Endothelial cell of umbilical vein (primary cell): ENCODE measurements at regions not wholly inside any gene's neighbourhood (a gene's known extent, or its start where the extent isn't known, plus 50 kb on each side); places are given as distances from the start of the nearest gene placed in this dataset.
"Not testable (repeated sequence)": the region's sequence is repeated elsewhere in the genome, so short reads cannot be mapped to it uniquely, and the experiment has no call there.

ENCODE experiments used
- BruUV-seq: library from RNA; stranded (reverse); fragments of 400-500 nt; replicated peaks from 2 replicates; lab custom pipeline; 2021; lab: Mats Ljungman, UMichigan
- CTCF ChIA-PET: fragments of 300-600, 350-600 bp; sonication (Branson Sonifier 250); formaldehyde crosslinking; loops from one replicate; lab custom pipeline; 2021; ENCODE audit warnings: antibody characterized with exemption, inconsistent platforms; lab: Charles Lee
- POLR2A ChIA-PET: fragments of 300-600, 350-600 bp; sonication (Branson Sonifier 250); formaldehyde crosslinking; loops from one replicate; lab custom pipeline; 2021; ENCODE audit warnings: antibody characterized with exemption, inconsistent platforms; lab: Charles Lee
- DNase-seq: peaks from one replicate; pipeline ENCODE4 v3.0.0-alpha.2; 2011; ENCODE audit warnings: low read depth, low spot score
- FAIRE-seq: peaks from 2 replicates; lab custom pipeline; 2011; peaks lifted over from hg19 to GRCh38; lab: Jason Lieb, UNC
- H2AFZ ChIP-seq: 2 replicates; pipeline ENCODE4 v1.6.0; 2012; ENCODE audit warnings: low read depth, low read length, control low read depth, inconsistent platforms
- H3K27ac ChIP-seq: 2 replicates; pipeline ENCODE4 v1.5.1; 2011; ENCODE audit warnings: low read depth, mild to moderate bottlenecking, control low read depth, low read length, moderate library complexity; ENCODE audit not compliant: insufficient read depth
- H3K27me3 ChIP-seq, 2 experiments: 2 replicates each; pipeline versions ENCODE4 v1.6.0 to v1.6.1; 2011; ENCODE audit warnings: low read length in 2 of 2, mixed read lengths in 1 of 2; ENCODE audit not compliant: control insufficient read depth in 2 of 2, insufficient read depth in 2 of 2
- H3K36me3 ChIP-seq, 2 experiments: 2 replicates in 1 of 2; 3 replicates in 1 of 2; pipeline ENCODE4 v1.5.1; 2011; ENCODE audit warnings: low read length in 2 of 2, mild to moderate bottlenecking in 1 of 2, moderate library complexity in 1 of 2; ENCODE audit not compliant: control insufficient read depth in 2 of 2, insufficient read depth in 2 of 2; ENCODE audit errors: extremely low read depth in 1 of 2
- H3K4me1 ChIP-seq: 3 replicates; pipeline ENCODE4 v1.5.1; 2011; ENCODE audit warnings: mild to moderate bottlenecking, low read length; ENCODE audit not compliant: control insufficient read depth, insufficient read depth; ENCODE audit errors: extremely low read depth
- H3K4me2 ChIP-seq: 2 replicates; pipeline ENCODE4 v1.6.1; 2011; ENCODE audit warnings: low read length, control low read depth, mixed read lengths; ENCODE audit not compliant: insufficient read depth
- H3K4me3 ChIP-seq, 3 experiments: fragments of 200-600 bp in 1 of 3; sonication (generic), shearing (Covaris generic) in 1 of 3; replicated peaks in 1 of 3; 2 replicates each; pipeline ENCODE4 v1.5.1; 2011 to 2016; ENCODE audit warnings: control low read depth in 3 of 3, low read length in 3 of 3, mild to moderate bottlenecking in 2 of 3, inconsistent platforms in 1 of 3, low read depth in 1 of 3, moderate library complexity in 1 of 3; ENCODE audit not compliant: insufficient read depth in 1 of 3
- H3K79me2 ChIP-seq: 2 replicates; pipeline ENCODE4 v1.6.0; 2012; ENCODE audit warnings: low read length, inconsistent platforms; ENCODE audit not compliant: control insufficient read depth, insufficient read depth
- H3K9ac ChIP-seq: replicated peaks from 2 replicates; pipeline ENCODE3; 2011; ENCODE audit warnings: low read length, control low read depth; ENCODE audit not compliant: insufficient read depth; ENCODE audit errors: extremely low read depth
- H3K9me1 ChIP-seq: replicated peaks from 3 replicates; pipeline ENCODE4 v1.6.0; 2011; ENCODE audit warnings: mild to moderate bottlenecking, low read length; ENCODE audit not compliant: control insufficient read depth, insufficient read depth; ENCODE audit errors: extremely low read depth
- H3K9me3 ChIP-seq: replicated peaks from 2 replicates; pipeline ENCODE4 v1.5.1; 2012; ENCODE audit warnings: low read length, inconsistent platforms; ENCODE audit not compliant: control insufficient read depth, insufficient read depth
- H4K20me1 ChIP-seq: replicated peaks from 2 replicates; pipeline ENCODE3; 2011; ENCODE audit warnings: mild to moderate bottlenecking, low read length; ENCODE audit not compliant: control insufficient read depth, insufficient read depth; ENCODE audit errors: extremely low read depth
- JUN ChIP-seq: IDR thresholded peaks from 2 replicates; pipeline ENCODE4 v1.6.1; 2011; ENCODE audit warnings: borderline replicate concordance, low read depth; ENCODE audit not compliant: insufficient read length, insufficient read depth
- MAX ChIP-seq: IDR thresholded peaks from 2 replicates; pipeline ENCODE4 v1.6.1; 2011; ENCODE audit not compliant: insufficient read depth, insufficient read length
- MYC ChIP-seq: IDR thresholded peaks from one replicate; pipeline ENCODE4 v1.6.1; 2011; ENCODE audit warnings: mild to moderate bottlenecking, low read depth, low read length
- POLR2A ChIP-seq: IDR thresholded peaks from 2 replicates; pipeline ENCODE4 v1.6.1; 2012; ENCODE audit warnings: low read depth, mild to moderate bottlenecking, control low read depth, low read length
- POLR2AphosphoS5 ChIP-seq: IDR thresholded peaks from 2 replicates; pipeline ENCODE4 v1.6.1; 2012; ENCODE audit warnings: low read depth, mild to moderate bottlenecking, control low read depth, low read length, moderate library complexity; ENCODE audit not compliant: insufficient read depth
- dilution Hi-C: fragments of 300-500 bp; cut with MboI; formaldehyde crosslinking; loops from one replicate; pipeline ENCODE4 v1.15.0; 2019; ENCODE audit warnings: low sequenced_read_pairs; ENCODE audit not compliant: extremely low pct_ligation_motif_present
- intact Hi-C: fragments of 100-400 bp; cut with micrococcal nuclease; formaldehyde crosslinking; loops from one replicate; pipeline ENCODE4 v1.10.0; 2022

GRCh38 chr7:24438232-24438631, 135.0 kb upstream of the PALS2 start:
- H3K4me1 ChIP-seq: no peaks in the 10 kb centered on the region
- no peaks in the 10 kb centered on the region for H3K36me3 ChIP-seq
- no peaks in the 10 kb centered on the region for H3K9me1 ChIP-seq
- H3K4me2 ChIP-seq: no peak overlapping the region
- dilution Hi-C loops: no loop called here
- no peak for FAIRE-seq
- H3K27me3 ChIP-seq: no peaks in the 10 kb centered on the region
- no TSS peak for BruUV-seq
- ChIA-PET CTCF (interaction anchor here (1.7 kb wide), 1 partner anchor 12 kb away, joined by 6 read pairs; no protein-coding TSS in a partner anchor), POLR2A (interaction anchor here (0.7 kb wide), 1 partner anchor 132 kb away, joined by 5 read pairs; no protein-coding TSS in a partner anchor)
- no peaks in the 10 kb centered on the region for H4K20me1 ChIP-seq
- H3K4me3 ChIP-seq: no peak overlapping the region
- no peaks in the 10 kb centered on the region for H3K9me3 ChIP-seq
- H3K27ac ChIP-seq: no peak overlapping the region
- DNase-seq: no peak
- no peak overlapping the region for H2AFZ ChIP-seq
- H3K9ac ChIP-seq: no peak overlapping the region
- no peak for TF ChIP-seq JUN
- no peak for TF ChIP-seq MYC
- TF ChIP-seq POLR2AphosphoS5: no peak
- TF ChIP-seq MAX: no peak
- no peak for TF ChIP-seq POLR2A
- no peaks in the 10 kb centered on the region for H3K79me2 ChIP-seq
- intact Hi-C loops: no loop called here

- CTCF ChIA-PET: interaction anchor here (1.7 kb wide), 1 partner anchor 13 kb away, joined by 6 read pairs; no protein-coding TSS in a partner anchor
- H2AFZ ChIP-seq, FAIRE-seq, H3K4me3 ChIP-seq, H3K9me3 ChIP-seq, BruUV-seq, H3K27ac ChIP-seq, H4K20me1 ChIP-seq, H3K79me2 ChIP-seq, DNase-seq, intact Hi-C loops, H3K9ac ChIP-seq, H3K4me2 ChIP-seq, dilution Hi-C loops, H3K9me1 ChIP-seq, H3K36me3 ChIP-seq, H3K4me1 ChIP-seq, H3K27me3 ChIP-seq: not testable (repeated sequence)
- POLR2A ChIA-PET: interaction anchor here (0.7 kb wide), 1 partner anchor 133 kb away, joined by 5 read pairs; no protein-coding TSS in a partner anchor
These were observed 134.1 kb upstream of the PALS2 start for GRCh38 chr7:24439104-24439503.
